Adipose tissue (tissue), 3 donors: ENCODE measurements at regions not wholly inside any gene's neighbourhood (a gene's known extent, or its start where the extent isn't known, plus 50 kb on each side); places are given as distances from the start of the nearest gene placed in this dataset.
"Not testable (repeated sequence)": the region's sequence is repeated elsewhere in the genome, so short reads cannot be mapped to it uniquely, and the experiment has no call there.

Experiments used
- H3K27ac ChIP-seq: one replicate; pipeline ENCODE4 v1.5.1; 2013; ENCODE audit warnings: low read depth, low read length
- WGBS, 3 donors: extraction: QIAGEN DNeasy Blood & Tissue Kit; methylation state at CpG; one replicate each; pipeline ENCODE4 v1.1.7; 2013; 5-methylcytosine and 5-hydroxymethylcytosine counted together
- donor health status: healthy with polysubstance abuse.
- donor health status: Bipolar disorder and iron deficiency.
- donor health status: healthy.

DNA sequence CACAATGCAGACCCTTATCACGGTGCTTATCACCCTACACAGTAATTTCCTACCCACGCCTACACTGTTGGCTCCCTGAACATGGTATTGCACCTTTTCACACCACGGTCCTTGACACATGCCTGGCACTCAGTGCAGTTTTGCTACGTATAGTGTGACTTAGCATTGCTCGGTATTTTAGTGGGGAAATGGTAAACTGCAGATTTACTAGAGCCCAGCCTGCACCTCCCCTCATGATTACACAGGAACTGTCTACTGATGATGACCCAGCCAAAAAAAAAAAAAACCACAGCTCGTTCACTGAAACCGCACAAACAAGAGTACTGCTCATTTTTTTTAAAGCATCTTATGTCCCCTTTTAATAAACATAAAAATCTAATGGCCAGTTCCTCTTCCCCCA is 124.2 kb upstream of the ZNF746 start:
- no peak overlapping the region for H3K27ac ChIP-seq
- WGBS, 3 donors = 46 to 62% (median 58%) methylated on average over 7 of the region's 7 CpGs

DNA sequence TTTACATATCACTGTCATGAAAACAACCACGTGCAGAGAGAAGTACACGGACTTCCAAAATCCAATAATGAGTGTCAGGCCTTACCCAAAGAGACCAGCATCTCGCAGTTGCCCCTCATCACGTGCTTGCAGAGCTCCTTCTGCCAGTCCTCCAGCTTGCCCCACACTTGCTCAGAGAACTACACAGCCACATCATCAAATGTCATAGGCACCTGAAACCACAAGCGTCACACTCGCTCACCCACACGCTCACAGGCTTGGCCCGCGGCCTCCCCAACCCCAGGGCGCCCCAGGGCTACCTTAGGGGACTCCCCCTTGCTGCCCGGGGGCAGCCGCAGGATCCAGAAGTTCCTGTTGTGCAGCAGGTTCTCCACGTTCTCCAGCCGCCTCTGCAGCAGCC is 123.4 kb upstream of the ZNF746 start:
- no peak overlapping the region for H3K27ac ChIP-seq
- 71 to 79% (median 75%) methylated on average over 12 to 14 of the region's 14 CpGs for WGBS, 3 donors

DNA sequence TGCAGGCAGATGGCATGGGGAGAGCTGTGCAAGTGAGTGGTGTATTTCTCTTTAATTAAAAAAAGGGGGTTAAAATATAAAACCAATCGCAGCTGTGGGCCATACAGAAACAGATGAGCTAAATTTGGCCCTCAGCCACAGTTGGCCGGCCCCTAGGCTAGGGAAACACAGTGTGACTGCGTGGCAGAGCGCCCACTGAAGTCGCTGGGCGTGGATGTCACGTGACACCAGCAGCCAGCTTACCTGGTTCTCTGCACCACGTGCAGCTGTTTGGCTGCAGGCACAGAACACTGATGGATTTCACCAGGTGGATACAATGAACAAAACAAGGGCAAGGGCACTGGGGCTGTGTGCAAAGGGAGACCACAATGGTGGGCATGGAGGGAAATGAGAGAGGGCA is 119.3 kb upstream of the ZNF746 start:
- H3K27ac ChIP-seq = no peak overlapping the region
- 76 to 90% (median 87%) methylated on average over 8 of the region's 8 CpGs for WGBS, 3 donors

DNA sequence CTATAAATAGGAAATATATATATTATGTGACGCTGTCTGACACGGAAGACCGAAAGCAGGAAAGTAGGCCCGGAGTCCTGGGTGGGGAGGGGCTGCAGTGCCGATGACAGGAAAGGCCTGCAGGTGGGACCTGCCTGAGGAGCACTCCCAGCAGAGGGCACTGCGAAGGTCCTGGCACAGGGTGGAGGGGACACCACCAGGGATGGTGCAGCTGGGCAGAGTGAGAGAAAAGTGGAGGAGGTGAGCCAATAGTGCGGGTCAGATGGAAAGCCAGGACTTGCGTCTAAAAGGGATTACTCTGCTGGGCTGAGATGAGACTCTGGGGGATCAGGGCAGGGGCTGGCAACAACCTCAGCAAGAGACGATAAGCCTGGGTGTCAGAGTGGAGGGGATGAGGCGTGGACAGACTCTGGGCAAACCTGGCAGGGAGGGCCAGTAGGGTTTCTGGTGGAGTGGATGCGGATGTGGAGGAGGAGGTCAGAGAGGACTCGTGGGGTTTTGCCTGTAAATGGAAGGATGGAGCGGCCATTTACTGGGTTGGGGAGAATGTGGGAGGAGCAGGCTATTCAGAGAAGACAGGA is 118.2 kb upstream of the ZNF746 start:
- no peak overlapping the region for H3K27ac ChIP-seq
- WGBS, 3 donors = 81 to 86% (median 83%) methylated on average over 13 of the region's 13 CpGs

DNA sequence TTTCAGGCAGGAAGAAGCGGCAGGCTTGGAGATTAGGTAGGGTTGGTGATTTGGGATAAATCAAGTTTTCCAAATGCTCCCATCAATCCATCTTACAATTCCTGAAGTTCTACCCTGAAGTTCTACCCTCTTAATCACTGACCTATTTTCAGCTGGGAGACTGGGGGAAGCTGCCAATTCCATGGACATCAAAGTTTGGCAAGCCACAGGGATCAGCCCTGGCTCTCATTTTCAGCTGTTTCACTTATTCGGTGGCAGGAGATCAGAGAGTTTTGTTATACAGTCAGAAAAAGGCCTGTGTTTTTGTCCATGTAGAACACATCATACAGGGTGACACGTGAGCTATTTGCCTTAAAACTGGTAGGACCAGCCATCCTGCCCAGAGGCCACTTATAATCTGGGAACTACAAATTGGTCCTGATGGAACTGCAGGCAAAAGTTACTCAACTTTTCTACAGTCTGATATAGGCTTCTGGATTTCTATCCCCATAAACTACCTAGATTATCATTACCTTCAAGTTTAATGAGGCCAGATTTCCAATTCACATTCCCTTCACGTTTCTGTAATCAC is 112.9 kb upstream of the ZNF746 start:
- 81 to 86% (median 84%) methylated on average over 4 of the region's 4 CpGs for WGBS, 3 donors
- no peak overlapping the region for H3K27ac ChIP-seq

DNA sequence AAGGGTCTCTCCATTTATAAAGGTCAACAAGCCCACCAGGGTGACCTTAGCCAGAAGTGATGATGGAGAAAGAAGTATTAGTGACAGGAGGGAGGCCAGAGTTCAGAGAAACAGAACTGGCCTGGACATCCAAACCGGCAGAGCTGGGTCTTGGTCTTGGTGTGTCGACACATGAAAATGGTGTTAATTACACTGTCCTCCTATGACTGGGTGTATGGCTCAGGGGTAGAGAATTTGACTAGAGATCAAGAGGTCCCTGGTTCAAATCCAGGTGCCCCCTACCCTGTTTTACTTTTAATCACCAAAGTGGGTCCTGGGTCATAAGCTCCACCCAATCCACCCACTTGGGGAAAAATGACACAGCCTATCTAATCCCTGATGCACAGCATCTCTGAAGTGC is 110.6 kb upstream of the ZNF746 start:
- 96 to 100% (median 97%) methylated on average over 2 of the region's 2 CpGs for WGBS, 3 donors
- no peak overlapping the region for H3K27ac ChIP-seq

DNA sequence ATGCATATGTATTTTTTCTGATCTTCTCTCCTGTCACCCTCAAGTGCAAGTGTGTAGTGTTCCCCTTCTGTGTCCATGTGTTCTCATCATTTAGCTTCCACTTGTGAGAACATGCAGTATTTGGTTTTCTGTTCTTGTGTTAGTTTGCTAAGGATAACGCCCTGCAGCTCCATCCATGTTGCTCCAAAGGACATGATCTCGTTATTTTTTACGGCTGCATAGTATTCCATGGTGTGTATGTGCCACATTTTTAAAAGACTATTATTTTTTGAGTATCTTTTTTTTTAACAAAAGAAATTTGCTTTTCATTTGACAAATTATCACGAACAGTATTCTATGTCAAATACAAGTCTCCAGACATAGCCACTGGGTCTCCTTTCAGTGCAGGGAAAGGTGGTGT is 110.1 kb upstream of the ZNF746 start:
- whole genome bisulfite sequencing, 3 donors = 95 to 98% (median 97%) methylated on average over 4 of the region's 4 CpGs

DNA sequence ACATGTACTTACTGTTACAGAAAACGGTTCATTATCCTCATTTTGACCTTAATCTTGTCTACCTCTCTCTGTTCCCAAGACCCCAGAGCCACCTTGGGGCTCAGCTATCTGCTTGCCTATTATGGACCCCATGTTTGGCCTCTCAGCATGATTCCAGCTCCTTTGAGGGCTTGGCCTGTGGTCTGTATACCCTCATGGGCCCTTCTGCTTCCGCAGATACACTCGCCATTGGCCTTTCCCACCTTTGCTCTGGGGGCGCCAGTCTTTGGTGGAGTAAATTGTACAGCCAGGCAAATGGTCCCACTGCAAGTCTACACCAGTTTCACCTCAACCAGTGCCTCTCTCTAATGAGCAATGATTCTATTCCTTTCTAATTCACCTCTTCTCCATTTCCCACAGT is 109.2 kb upstream of the ZNF746 start:
- H3K27ac ChIP-seq = no peak overlapping the region
- WGBS, 3 donors = 97% methylated on average over 4 of the region's 4 CpGs

More for the DNA sequence above, 110.1 kb upstream of the ZNF746 start:
- no peak overlapping the region for H3K27ac ChIP-seq

DNA sequence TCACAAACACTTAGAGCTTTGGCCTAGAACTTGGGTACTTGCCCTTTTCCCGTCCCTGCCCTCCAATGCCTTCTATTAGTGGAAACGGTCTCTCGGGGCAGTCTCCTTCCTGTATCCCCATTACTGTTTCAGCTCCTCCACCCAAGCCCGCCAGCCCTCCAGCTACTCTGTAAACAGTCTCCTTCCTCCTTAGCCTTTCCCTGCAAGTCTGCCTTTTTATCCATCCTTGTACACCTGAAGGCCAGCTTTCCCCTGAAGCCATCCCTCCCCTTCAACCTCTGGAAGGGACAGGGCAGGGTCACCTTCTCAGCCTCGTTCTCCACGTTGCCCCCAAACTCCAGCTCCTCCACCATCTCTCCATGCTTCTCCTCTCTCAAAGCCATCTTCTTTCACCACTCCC is 108.1 kb upstream of the ZNF746 start:
- H3K27ac ChIP-seq = no peak overlapping the region
- WGBS, 3 donors = 70 to 85% (median 71%) methylated on average over 6 of the region's 6 CpGs

DNA sequence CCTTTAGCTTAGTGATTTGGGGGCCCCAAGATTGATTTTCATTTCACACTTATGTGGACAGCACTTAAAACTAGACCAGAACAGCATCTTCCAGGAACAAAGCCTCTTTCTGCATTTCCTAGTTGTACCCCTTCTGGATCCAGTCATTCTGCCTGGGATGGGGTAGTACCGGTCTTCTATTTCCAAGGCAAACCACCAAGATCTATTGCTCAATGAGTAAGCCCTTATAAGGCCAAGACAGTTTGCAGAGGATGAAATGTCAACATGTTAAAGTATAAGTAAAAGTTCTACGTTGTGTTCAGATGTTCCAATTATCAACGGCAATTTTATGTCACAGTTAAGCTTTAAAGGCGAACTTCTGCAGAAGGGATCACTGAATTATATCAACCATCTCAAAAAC is 106.9 kb upstream of the ZNF746 start:
- 55 to 95% (median 71%) methylated on average over 4 of the region's 4 CpGs for WGBS, 3 donors
- H3K27ac ChIP-seq = no peak overlapping the region

DNA sequence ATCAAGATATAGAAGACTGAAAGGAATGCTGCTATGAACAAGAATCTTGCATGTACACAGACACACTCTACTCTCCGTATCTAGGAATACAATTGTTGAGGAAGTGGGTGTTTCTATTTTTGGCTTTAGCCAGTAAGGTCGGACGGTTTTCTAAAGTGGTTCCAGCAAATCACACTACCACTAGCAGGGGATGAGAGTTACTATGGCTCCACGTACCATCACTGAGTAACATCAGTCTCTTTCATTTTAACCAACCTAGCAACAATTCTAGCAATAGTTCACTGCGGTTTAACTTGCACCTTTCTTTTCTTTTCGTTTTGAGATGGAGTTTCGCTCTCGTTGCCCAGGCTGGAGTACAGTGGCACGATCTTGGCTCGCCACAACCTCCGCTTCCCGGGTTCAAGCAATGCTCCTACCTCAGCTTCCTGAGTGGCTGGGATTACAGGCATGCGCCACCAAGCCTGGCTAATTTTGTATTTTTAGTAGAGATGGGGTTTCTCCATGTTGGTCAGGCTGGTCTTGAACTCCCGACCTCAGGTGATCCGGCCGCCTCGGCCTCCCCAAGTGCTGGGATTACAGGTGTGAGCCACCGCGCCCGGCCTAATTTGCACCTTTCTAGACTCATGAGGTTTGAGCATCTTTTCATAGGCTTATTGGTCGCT is 103.2 kb upstream of the ZNF746 start:
- 70 to 84% (median 77%) methylated on average over 21 of the region's 21 CpGs for WGBS, 3 donors
- not testable (repeated sequence) for H3K27ac ChIP-seq

DNA sequence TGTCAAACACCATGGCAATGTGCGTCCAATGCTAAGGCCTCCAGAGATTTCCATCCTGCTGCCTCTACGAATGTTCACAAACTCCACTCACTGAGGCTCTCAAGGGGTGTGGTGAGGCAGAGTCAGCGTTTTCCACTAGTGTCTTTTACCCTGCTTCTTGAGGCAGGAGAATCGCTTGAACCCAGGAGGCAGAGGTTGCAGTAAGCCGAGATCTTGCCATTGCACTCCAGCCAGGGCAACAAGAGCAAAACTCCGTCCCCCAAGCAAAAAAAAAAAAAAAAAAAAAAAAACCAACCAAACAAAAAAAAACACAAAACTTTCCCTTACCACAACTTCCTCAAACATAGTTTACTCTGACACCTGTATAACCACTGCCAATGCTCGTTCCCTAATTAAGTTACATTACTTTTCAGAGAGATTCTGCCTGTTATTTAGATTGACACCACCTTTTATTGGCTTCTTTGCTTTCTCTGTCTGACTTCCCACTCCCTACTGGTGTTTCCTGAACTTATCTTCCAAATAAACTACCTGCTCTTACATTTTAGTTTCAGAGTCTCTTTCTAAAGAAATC is 102.1 kb upstream of the ZNF746 start:
- WGBS, 3 donors = 63 to 88% (median 71%) methylated on average over 7 of the region's 7 CpGs
- no peak overlapping the region for H3K27ac ChIP-seq

DNA sequence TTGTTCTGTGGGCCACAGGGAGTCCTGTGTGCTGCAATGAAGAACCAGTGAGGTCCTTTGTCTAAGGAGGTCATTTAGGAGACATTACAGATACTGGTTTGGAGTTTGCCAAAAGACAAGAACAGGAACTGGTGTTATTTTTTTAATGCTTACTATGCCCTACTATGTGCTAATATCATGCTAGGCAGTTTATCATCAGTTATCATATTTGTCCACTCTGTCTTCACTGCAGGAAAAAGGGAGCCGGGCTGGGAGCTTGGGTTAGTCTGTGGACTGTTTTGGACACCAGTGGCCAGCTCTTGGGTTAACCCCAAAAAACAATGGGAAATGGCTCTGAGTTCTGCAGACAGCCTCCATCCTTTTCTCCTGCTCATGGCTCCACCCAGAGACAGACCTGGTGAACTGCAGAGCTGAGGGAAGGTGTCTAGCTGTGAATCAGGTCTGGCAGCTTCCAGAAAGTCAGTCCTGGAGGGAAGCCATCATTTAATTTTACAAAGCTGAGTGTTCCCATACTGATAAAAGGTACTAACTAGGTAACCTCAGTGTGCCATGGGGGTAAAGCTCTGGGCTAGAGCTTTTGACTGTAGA is 101.2 kb upstream of the ZNF746 start:
- no peak overlapping the region for H3K27ac ChIP-seq
- 89 to 95% (median 90%) methylated on average over 1 of the region's 1 CpG for WGBS, 3 donors

DNA sequence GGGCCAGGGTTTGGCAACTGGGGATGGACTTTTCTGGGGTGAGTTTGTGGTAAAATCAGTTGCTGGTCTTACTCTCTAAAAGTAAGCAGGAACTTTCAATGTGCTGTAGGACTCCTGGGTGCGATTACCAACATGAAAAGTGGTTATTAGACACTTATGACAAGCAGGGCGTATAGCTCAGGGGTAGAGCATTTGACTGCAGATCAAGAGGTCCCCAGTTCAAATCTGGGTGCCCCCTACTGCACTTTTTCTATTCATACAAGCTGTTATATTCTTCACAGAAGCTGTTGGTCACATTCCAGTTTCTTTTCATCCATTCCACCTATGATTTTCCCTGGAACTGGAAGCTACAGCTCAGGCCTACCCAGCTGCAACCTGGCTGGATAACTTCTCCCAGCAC is 100.2 kb upstream of the ZNF746 start:
- 96 to 98% (median 98%) methylated on average over 2 of the region's 2 CpGs for WGBS, 3 donors

DNA sequence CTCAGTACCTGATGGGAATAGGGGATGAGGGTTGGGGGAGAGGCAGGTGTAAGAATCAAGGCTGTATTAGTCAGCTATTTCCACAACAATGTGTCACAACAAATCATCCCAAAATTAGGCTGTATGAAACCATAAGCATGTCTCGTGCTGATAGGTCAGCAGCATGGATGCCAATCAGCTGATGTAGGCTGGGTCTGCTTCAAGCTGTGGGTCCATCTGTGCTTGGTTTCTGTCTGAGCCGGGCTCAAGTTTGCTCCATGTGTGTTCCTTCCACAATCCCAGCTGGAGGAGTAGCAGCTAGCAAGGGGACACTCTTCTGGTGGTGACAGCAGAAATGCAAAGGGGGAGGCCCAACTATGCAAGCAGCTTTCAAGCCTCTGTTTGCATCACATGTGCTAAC is 97.9 kb upstream of the ZNF746 start:
- 93 to 97% (median 97%) methylated on average over 2 of the region's 2 CpGs for WGBS, 3 donors
- H3K27ac ChIP-seq = no peak overlapping the region

More for the DNA sequence above, 100.2 kb upstream of the ZNF746 start:
- not testable (repeated sequence) for H3K27ac ChIP-seq

DNA sequence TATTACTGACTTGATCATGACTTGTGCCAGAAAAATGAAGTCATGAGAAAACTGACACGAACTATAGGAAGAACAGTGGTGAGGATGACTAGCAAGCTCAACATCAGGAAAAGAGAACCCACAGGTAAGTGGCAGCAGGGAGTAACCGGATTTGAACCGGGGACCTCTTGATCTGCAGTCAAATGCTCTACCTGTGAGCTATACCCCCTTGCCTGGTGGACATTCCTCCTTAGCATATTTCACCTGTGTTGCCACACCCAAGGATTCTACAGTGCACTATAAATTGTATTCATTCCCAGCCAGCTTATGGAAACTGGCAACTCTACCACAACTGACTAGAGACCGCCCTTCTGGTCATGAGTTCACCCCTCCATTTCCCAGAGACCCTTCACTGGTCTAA is 97.5 kb upstream of the ZNF746 start:
- no peak overlapping the region for H3K27ac ChIP-seq
- 93 to 100% (median 98%) methylated on average over 4 of the region's 4 CpGs for WGBS, 3 donors

DNA sequence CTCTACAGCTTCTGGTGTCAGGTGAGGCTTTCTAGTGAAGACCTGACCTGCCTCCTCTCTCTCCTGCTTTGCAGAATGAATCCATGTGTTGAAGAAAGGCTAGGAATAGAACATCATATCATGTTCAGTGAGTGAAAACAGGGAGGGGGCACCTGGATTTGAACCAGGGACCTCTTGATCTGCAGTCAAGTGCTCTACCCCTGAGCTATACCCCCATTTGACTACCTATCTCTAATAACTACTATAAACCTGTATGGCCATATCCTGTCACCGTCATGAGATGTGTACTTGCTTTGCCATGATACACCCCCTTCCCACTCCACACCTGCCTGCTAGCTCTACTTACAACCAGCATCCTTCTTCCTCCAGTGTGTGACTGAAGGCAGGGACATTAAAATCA is 91.3 kb upstream of the ZNF746 start:
- 90 to 98% (median 91%) methylated on average over 1 of the region's 1 CpG for WGBS, 3 donors
- no peak overlapping the region for H3K27ac ChIP-seq

DNA sequence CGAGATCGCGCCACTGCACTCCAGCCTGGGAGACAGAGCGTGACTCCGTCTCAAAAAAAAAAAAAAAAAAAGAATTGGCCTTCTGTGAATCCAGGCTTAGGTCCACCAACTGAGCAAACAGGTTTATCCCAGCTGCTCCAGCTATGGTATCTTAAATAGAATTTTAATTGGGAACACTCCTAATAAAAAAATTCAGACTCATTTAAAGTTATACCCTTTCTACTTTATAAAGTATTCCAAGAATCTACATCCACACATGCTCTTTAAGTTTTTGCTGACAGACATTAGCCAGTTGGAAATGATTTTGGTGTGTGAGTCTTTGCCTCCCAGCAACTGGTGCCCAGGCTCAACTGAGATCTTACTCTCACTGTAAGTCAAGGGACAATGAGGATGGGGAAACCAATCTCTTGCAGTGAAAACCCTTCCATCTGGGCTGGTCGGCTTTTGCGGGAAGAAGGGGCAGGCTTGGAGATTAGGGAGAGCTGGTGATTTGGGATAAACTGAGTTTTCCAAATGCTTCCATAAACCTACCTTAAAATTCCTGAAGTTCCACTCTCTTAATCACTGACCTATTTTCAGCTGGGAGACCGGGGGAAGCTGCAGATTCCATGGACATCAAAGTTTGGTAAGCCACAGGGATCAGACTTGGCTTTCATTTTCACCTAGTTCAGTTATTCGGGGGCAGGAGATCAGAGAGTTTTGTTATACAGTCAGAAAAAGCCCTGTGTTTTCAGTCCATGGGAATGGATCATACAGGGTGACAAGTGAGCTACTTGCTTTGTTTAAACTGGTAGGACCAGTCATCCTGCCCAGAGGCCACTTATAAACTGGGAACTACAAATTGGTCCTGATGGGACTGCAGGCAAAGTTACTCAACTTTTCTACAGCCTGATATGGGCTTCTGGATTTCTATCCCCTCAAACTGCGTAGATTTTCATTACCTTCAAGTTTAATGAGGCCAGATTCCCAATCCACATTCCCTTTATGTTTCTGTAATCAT is 89.3 kb upstream of the ZNF746 start:
- 86 to 91% (median 86%) methylated on average over 7 to 10 of the region's 10 CpGs for WGBS, 3 donors
- no peak overlapping the region for H3K27ac ChIP-seq
